ENCODE measurements at regions not wholly inside any gene's neighbourhood (a gene's known extent, or its start where the extent isn't known, plus 50 kb on each side); places are given as distances from the start of the nearest gene placed in this dataset.

- no peaks in the 10 kb centered on the region for H3K4me1 ChIP-seq (ENCODE audit: control insufficient read depth in 1 of 2, insufficient read depth in 1 of 2, low read depth in 1 of 2, low read length in 1 of 2)
- no peak overlapping the region for H3K4me3 ChIP-seq (ENCODE audit: low read depth in 1 of 2, low read length in 1 of 2)
- no peaks in the 10 kb centered on the region for H3K27me3 ChIP-seq
- H3K36me3 ChIP-seq: no peaks in the 10 kb centered on the region
- H3K9me3 ChIP-seq: no peaks in the 10 kb centered on the region
- no peak overlapping the region for H3K27ac ChIP-seq
- TF ChIP-seq, protein P1, sequence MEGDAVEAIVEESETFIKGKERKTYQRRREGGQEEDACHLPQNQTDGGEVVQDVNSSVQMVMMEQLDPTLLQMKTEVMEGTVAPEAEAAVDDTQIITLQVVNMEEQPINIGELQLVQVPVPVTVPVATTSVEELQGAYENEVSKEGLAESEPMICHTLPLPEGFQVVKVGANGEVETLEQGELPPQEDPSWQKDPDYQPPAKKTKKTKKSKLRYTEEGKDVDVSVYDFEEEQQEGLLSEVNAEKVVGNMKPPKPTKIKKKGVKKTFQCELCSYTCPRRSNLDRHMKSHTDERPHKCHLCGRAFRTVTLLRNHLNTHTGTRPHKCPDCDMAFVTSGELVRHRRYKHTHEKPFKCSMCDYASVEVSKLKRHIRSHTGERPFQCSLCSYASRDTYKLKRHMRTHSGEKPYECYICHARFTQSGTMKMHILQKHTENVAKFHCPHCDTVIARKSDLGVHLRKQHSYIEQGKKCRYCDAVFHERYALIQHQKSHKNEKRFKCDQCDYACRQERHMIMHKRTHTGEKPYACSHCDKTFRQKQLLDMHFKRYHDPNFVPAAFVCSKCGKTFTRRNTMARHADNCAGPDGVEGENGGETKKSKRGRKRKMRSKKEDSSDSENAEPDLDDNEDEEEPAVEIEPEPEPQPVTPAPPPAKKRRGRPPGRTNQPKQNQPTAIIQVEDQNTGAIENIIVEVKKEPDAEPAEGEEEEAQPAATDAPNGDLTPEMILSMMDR (IDR thresholded peaks at IDR 0.05): no peak
Observed at GRCh38 chr2:194723446-194723845, 933.6 kb upstream of the SLC39A10 start.

DNA sequence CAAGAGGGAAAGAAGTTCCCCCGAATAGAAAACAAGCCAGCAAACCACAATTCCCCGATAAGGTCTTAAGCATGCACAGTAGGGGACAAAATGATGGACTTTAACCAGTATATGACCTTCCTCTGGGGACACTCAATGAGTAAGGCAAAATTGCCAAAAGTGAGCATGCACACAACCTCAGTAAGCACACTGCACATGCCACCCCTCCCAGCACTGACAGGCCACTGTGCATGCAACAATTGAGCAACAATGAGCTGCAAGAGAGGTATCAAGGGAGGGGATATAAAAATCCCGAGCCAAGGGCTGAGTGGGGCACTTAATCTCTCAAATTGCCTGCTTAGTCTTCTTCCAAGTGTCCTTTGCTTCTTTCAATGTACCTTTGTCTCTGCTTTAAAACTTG is 935.8 kb upstream of the SLC39A10 start:
- Histone ChIP-seq H3K36me3 (no peaks in the 10 kb centered on the region), H3K4me1 (ENCODE audit: control insufficient read depth in 1 of 2, insufficient read depth in 1 of 2, low read depth in 1 of 2, low read length in 1 of 2) (no peaks in the 10 kb centered on the region), H3K27ac (no peak overlapping the region), H3K27me3 (no peaks in the 10 kb centered on the region), H3K9me3 (no peaks in the 10 kb centered on the region), H3K4me3 (ENCODE audit: low read depth in 1 of 2, low read length in 1 of 2) (no peak overlapping the region)
- TF ChIP-seq, protein P1 (IDR thresholded peaks at IDR 0.05): no peak

DNA sequence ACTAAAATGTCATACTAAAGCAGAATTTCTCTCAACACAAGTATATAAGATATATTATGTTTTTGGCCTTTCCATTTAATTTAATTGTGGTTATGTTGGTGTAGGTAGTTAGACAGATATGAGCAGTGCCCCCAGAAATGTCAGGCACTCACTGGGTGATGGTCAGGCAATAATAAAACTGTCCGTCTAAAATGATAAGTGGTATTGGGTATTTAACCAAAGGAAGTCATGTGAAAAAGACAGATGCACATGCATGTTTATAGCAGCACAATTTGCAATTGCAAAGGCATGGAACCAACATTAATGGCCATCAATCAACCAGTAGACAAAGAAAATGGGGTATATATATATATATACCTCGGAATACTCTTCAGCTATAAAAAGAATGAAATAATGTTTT is 936.6 kb upstream of the SLC39A10 start:
- no peaks in the 10 kb centered on the region for H3K9me3 ChIP-seq
- no peaks in the 10 kb centered on the region for H3K36me3 ChIP-seq
- no peak overlapping the region for H3K4me3 ChIP-seq (ENCODE audit: low read depth in 1 of 2, low read length in 1 of 2)
- H3K27me3 ChIP-seq: no peaks in the 10 kb centered on the region
- H3K27ac ChIP-seq: no peak overlapping the region
- H3K4me1 ChIP-seq (ENCODE audit: control insufficient read depth in 1 of 2, insufficient read depth in 1 of 2, low read depth in 1 of 2, low read length in 1 of 2): no peaks in the 10 kb centered on the region
- TF ChIP-seq, protein P1 (IDR thresholded peaks at IDR 0.05): no peak

DNA sequence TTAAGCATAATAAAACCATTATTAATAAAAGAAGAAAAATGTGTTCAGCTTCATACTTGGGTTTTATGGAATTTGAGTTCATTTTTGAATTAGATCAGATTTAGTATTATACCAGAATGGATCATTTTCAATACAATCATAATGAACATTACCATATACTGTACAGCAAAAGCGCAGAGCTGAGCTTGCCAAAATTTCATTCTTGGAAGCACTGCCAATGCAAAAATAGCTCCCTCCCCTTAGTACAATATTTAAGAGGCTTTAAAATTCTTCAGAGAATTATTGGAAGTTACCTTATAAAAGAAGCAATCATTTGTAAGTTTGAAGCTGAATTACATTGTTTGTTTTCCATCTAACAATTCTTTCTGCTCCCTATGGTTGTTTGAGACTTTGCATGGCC is 938.1 kb upstream of the SLC39A10 start:
- Histone ChIP-seq H3K27me3 (no peaks in the 10 kb centered on the region), H3K4me1 (ENCODE audit: control insufficient read depth in 1 of 2, insufficient read depth in 1 of 2, low read depth in 1 of 2, low read length in 1 of 2) (no peaks in the 10 kb centered on the region), H3K36me3 (no peaks in the 10 kb centered on the region), H3K9me3 (no peaks in the 10 kb centered on the region), H3K4me3 (ENCODE audit: low read depth in 1 of 2, low read length in 1 of 2) (no peak overlapping the region), H3K27ac (no peak overlapping the region)
- TF ChIP-seq, protein P1 (IDR thresholded peaks at IDR 0.05): no peak

DNA sequence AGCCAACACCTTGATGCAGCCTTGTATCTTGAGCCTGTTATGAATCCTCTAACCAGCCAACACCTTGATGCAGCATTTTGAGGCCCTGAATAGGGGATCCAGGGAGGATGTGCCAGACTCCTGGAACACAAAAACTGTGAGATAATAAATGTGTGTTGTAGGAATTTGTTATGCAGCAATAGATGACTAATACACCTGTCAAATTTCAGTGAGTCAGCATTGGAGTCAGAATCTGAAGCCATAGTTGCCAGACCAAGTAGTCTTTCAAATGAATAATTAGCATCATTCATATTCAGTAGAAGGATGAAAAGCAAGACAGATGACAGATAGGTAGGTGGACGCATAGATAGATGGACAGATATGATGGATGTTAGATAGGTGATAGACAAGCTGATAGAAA is 942.5 kb upstream of the SLC39A10 start:
- Histone ChIP-seq H3K27ac (no peak overlapping the region), H3K36me3 (no peaks in the 10 kb centered on the region), H3K27me3 (no peaks in the 10 kb centered on the region), H3K4me3 (ENCODE audit: low read depth in 1 of 2, low read length in 1 of 2) (no peak overlapping the region), H3K9me3 (no peaks in the 10 kb centered on the region), H3K4me1 (ENCODE audit: control insufficient read depth in 1 of 2, insufficient read depth in 1 of 2, low read depth in 1 of 2, low read length in 1 of 2) (no peaks in the 10 kb centered on the region)
- TF ChIP-seq, protein P1 (IDR thresholded peaks at IDR 0.05): no peak

GRCh38 chr2:194709840-194710239 is 947.2 kb upstream of the SLC39A10 start:
- Histone ChIP-seq H3K4me3 (ENCODE audit: low read depth in 1 of 2, low read length in 1 of 2) (no peak overlapping the region), H3K9me3 (peaks cover 6% of the 10 kb centered on the region)
- TF ChIP-seq, protein P1 (IDR thresholded peaks at IDR 0.05): no peak

More at GRCh38 chr2:194709840-194710239, 947.2 kb upstream of the SLC39A10 start:
- H3K4me1 ChIP-seq (ENCODE audit: control insufficient read depth in 1 of 2, insufficient read depth in 1 of 2, low read depth in 1 of 2, low read length in 1 of 2): no peaks in the 10 kb centered on the region
- H3K36me3 ChIP-seq: no peaks in the 10 kb centered on the region
- no peaks in the 10 kb centered on the region for H3K27me3 ChIP-seq
- no peak overlapping the region for H3K27ac ChIP-seq
